H1 (cell line): ENCODE measurements at regions not wholly inside any gene's neighbourhood (a gene's known extent, or its start where the extent isn't known, plus 50 kb on each side); places are given as distances from the start of the nearest gene placed in this dataset.

Experiments used
- CTCF ChIA-PET: fragments of 300-600 bp; sonication (Branson Sonifier 250); formaldehyde crosslinking; loops from one replicate; lab custom pipeline; 2021; ENCODE audit not compliant: partially characterized antibody; lab: Charles Lee
- POLR2A ChIA-PET: fragments of 300-600 bp; sonication (Branson Sonifier 250); formaldehyde crosslinking; loops from one replicate; lab custom pipeline; 2021; ENCODE audit warnings: inconsistent platforms; ENCODE audit not compliant: partially characterized antibody; lab: Charles Lee
- DNase-seq, 2 experiments: peaks; one replicate each; pipeline versions ENCODE4 v3.0.0 to v3.0.0-alpha.2; 2010 to 2022; ENCODE audit warnings: low spot score in 2 of 2, low read depth in 1 of 2, mixed read lengths in 1 of 2
- FAIRE-seq: peaks from 2 replicates; lab custom pipeline; 2011; peaks lifted over from hg19 to GRCh38; lab: Jason Lieb, UNC
- H2AFZ ChIP-seq: 2 replicates; pipeline ENCODE4 v1.8.1; 2012; ENCODE audit warnings: low read length, inconsistent platforms
- H2AK5ac ChIP-seq: 2 replicates; pipeline ENCODE4 v1.6.1; 2013; ENCODE audit warnings: low read depth, low read length
- H2BK120ac ChIP-seq: replicated peaks from 2 replicates; pipeline ENCODE3; 2013; ENCODE audit warnings: low read depth, low read length, inconsistent platforms
- H2BK12ac ChIP-seq: 2 replicates; pipeline ENCODE4 v1.6.1; 2013; ENCODE audit warnings: low read depth, low read length
- H2BK15ac ChIP-seq: 2 replicates; pipeline ENCODE4 v1.6.1; 2013; ENCODE audit warnings: low read length
- H2BK20ac ChIP-seq: 2 replicates; pipeline ENCODE4 v1.6.1; 2013; ENCODE audit warnings: low read length
- H2BK5ac ChIP-seq: 2 replicates; pipeline ENCODE4 v1.6.1; 2013; ENCODE audit warnings: low read depth, low read length
- H3K14ac ChIP-seq: 2 replicates; pipeline ENCODE4 v1.6.1; 2013; ENCODE audit warnings: inconsistent platforms; ENCODE audit not compliant: insufficient read length
- H3K18ac ChIP-seq: 2 replicates; pipeline ENCODE4 v1.6.1; 2013; ENCODE audit warnings: low read length; ENCODE audit errors: extremely low read depth
- H3K23ac ChIP-seq: 2 replicates; pipeline ENCODE4 v1.6.1; 2013; ENCODE audit warnings: inconsistent platforms; ENCODE audit not compliant: insufficient read length
- H3K23me2 ChIP-seq: 2 replicates; pipeline ENCODE4 v1.6.1; 2013; ENCODE audit warnings: low read depth, low read length
- H3K27ac ChIP-seq: 2 replicates; pipeline ENCODE4 v1.6.1; 2011; ENCODE audit warnings: low read depth, low read length, inconsistent platforms
- H3K27me3 ChIP-seq, 4 experiments: replicated peaks in 1 of 4; 1 replicate in 1 of 4; 2 replicates in 3 of 4; pipeline versions ENCODE4 v1.6.1 to v1.8.1; 2011 to 2013; ENCODE audit warnings: low read length in 3 of 4, mild to moderate bottlenecking in 3 of 4, inconsistent platforms in 2 of 4, mixed read lengths in 2 of 4, moderate library complexity in 1 of 4; ENCODE audit not compliant: control insufficient read depth in 3 of 4, insufficient read depth in 3 of 4; ENCODE audit errors: extremely low read depth in 1 of 4
- H3K36me3 ChIP-seq, 4 experiments: 2 replicates each; pipeline versions ENCODE4 v1.6.1 to v1.8.1; 2011 to 2013; ENCODE audit warnings: mild to moderate bottlenecking in 4 of 4, low read length in 3 of 4, moderate library complexity in 2 of 4, control low read depth in 1 of 4, inconsistent platforms in 1 of 4; ENCODE audit not compliant: insufficient read depth in 4 of 4, control insufficient read depth in 2 of 4
- H3K4ac ChIP-seq: replicated peaks from 2 replicates; pipeline ENCODE3; 2013; ENCODE audit warnings: low read length, low read depth, mixed read lengths, inconsistent platforms; ENCODE audit not compliant: insufficient read length
- H3K4me1 ChIP-seq, 4 experiments: replicated peaks in 1 of 4; 1 replicate in 1 of 4; 2 replicates in 3 of 4; pipeline versions ENCODE4 v1.6.1 to v1.8.1; 2011 to 2013; ENCODE audit warnings: low read length in 3 of 4, inconsistent platforms in 2 of 4, mixed read lengths in 1 of 4; ENCODE audit not compliant: insufficient read depth in 4 of 4, control insufficient read depth in 3 of 4
- H3K4me2 ChIP-seq, 2 experiments: 2 replicates each; pipeline versions ENCODE4 v1.6.1 to v1.8.1; 2011 to 2013; ENCODE audit warnings: low read depth in 2 of 2, low read length in 2 of 2, control low read depth in 1 of 2, inconsistent platforms in 1 of 2, mild to moderate bottlenecking in 1 of 2; ENCODE audit not compliant: insufficient read depth in 1 of 2
- H3K4me3 ChIP-seq, 4 experiments: fragments of 200-600, 300-600 bp in 1 of 4; sonication (generic), shearing (Covaris generic), sonication (Bioruptor Twin) in 1 of 4; 2 replicates each; pipeline versions ENCODE4 v1.5.1 to v1.8.1; 2011 to 2016; ENCODE audit warnings: low read length in 4 of 4, low read depth in 3 of 4, control low read depth in 2 of 4, inconsistent platforms in 2 of 4, mild to moderate bottlenecking in 2 of 4, mixed read lengths in 1 of 4, moderate library complexity in 1 of 4; ENCODE audit not compliant: insufficient read depth in 2 of 4; ENCODE audit errors: extremely low read depth in 1 of 4
- H3K56ac ChIP-seq: replicated peaks from 2 replicates; pipeline ENCODE3; 2013; ENCODE audit warnings: low read depth, mild to moderate bottlenecking, mixed read lengths, low read length, inconsistent platforms; ENCODE audit not compliant: insufficient read length
- H3K79me1 ChIP-seq: 2 replicates; pipeline ENCODE4 v1.6.1; 2013; ENCODE audit warnings: low read depth, low read length, control low read depth
- H3K79me2 ChIP-seq, 2 experiments: 2 replicates each; pipeline versions ENCODE4 v1.6.1 to v1.8.1; 2012 to 2013; ENCODE audit warnings: low read length in 2 of 2, mild to moderate bottlenecking in 2 of 2, inconsistent platforms in 1 of 2; ENCODE audit not compliant: insufficient read depth in 2 of 2, control insufficient read depth in 1 of 2
- H3K9ac ChIP-seq, 4 experiments: replicated peaks in 1 of 4; 1 replicate in 1 of 4; 2 replicates in 3 of 4; pipeline versions ENCODE4 v1.6.1 to v1.8.1; 2011 to 2013; ENCODE audit warnings: low read depth in 3 of 4, low read length in 3 of 4, control low read depth in 2 of 4, mild to moderate bottlenecking in 2 of 4, moderate library complexity in 2 of 4, inconsistent platforms in 1 of 4; ENCODE audit errors: extremely low read depth in 1 of 4
- H3K9me3 ChIP-seq, 2 experiments: 2 replicates each; pipeline versions ENCODE4 v1.6.1 to v1.8.1; 2012 to 2013; ENCODE audit warnings: mild to moderate bottlenecking in 2 of 2, moderate library complexity in 2 of 2, control low read depth in 1 of 2, inconsistent platforms in 1 of 2, low read depth in 1 of 2, low read length in 1 of 2, mixed read lengths in 1 of 2; ENCODE audit not compliant: insufficient read depth in 2 of 2
- H4K20me1 ChIP-seq, 2 experiments: replicated peaks in 1 of 2; 2 replicates each; pipeline versions ENCODE3 to v1.8.1; 2011 to 2013; ENCODE audit warnings: inconsistent platforms in 2 of 2, low read length in 2 of 2, mild to moderate bottlenecking in 1 of 2; ENCODE audit not compliant: insufficient read depth in 2 of 2, control insufficient read depth in 1 of 2
- H4K5ac ChIP-seq: 2 replicates; pipeline ENCODE4 v1.6.1; 2013; ENCODE audit warnings: low read length, low read depth, mixed read lengths, inconsistent platforms; ENCODE audit not compliant: insufficient read length
- H4K8ac ChIP-seq: 2 replicates; pipeline ENCODE4 v1.8.0; 2013; ENCODE audit warnings: mild to moderate bottlenecking, moderate library complexity, low read length, inconsistent platforms; ENCODE audit not compliant: insufficient read depth; ENCODE audit errors: extremely low read depth
- H4K91ac ChIP-seq: replicated peaks from 2 replicates; pipeline ENCODE3; 2013; ENCODE audit warnings: low read length, mixed read lengths, inconsistent platforms; ENCODE audit not compliant: insufficient read length
- BACH1 ChIP-seq: IDR thresholded peaks from 2 replicates; pipeline ENCODE4 v1.6.1; 2012; ENCODE audit warnings: low read length, improper control_type of control experiment
- CEBPB ChIP-seq: IDR thresholded peaks from 2 replicates; pipeline ENCODE4 v1.6.1; 2012; ENCODE audit warnings: low read depth, low read length
- CHD1 ChIP-seq: IDR thresholded peaks from 2 replicates; pipeline ENCODE4 v1.6.1; 2012; ENCODE audit warnings: low read depth, low read length, improper control_type of control experiment
- FOSL1 ChIP-seq: IDR thresholded peaks from 2 replicates; pipeline ENCODE4 v1.6.1; 2011; ENCODE audit warnings: mild to moderate bottlenecking, low read depth, low read length, moderate library complexity; ENCODE audit not compliant: insufficient read depth
- HDAC6 ChIP-seq: IDR thresholded peaks from one replicate; pipeline ENCODE4 v1.7.1; 2012; ENCODE audit warnings: low read depth, mild to moderate bottlenecking, inconsistent platforms, low read length, moderate library complexity
- JUN ChIP-seq: IDR thresholded peaks from 2 replicates; pipeline ENCODE4 v1.6.1; 2011; ENCODE audit warnings: low read depth, mild to moderate bottlenecking, improper control_type of control experiment, low read length
- KDM1A ChIP-seq: fragments of 200-600, 300-600 bp; sonication (generic); IDR thresholded peaks from 2 replicates; pipeline ENCODE4 v1.7.1; 2016; ENCODE audit warnings: mild to moderate bottlenecking, low read length, borderline replicate concordance
- KDM4A ChIP-seq: IDR thresholded peaks from one replicate; pipeline ENCODE4 v1.7.1; 2012; ENCODE audit warnings: low read depth, mild to moderate bottlenecking, moderate library complexity, low read length, inconsistent platforms; ENCODE audit not compliant: severe bottlenecking
- KDM5A ChIP-seq: fragments of 200-600 bp; IDR thresholded peaks from 2 replicates; pipeline ENCODE4 v1.7.1; 2012; ENCODE audit warnings: mild to moderate bottlenecking, low read length, inconsistent platforms, mixed read lengths
- NRF1 ChIP-seq: IDR thresholded peaks from 2 replicates; pipeline ENCODE4 v1.6.1; 2011; ENCODE audit warnings: mild to moderate bottlenecking, low read depth, low read length, improper control_type of control experiment
- SAP30 ChIP-seq: fragments of 300-600 bp; sonication (generic); IDR thresholded peaks from 2 replicates; pipeline ENCODE4 v1.7.1; 2012; ENCODE audit warnings: low read length, moderate library complexity, mild to moderate bottlenecking, inconsistent platforms; ENCODE audit not compliant: insufficient read depth, insufficient replicate concordance
- SP2 ChIP-seq: IDR thresholded peaks from 2 replicates; pipeline ENCODE4 v1.6.1; 2012; ENCODE audit warnings: mild to moderate bottlenecking, low read length, inconsistent platforms
- SP4 ChIP-seq: IDR thresholded peaks from 2 replicates; pipeline ENCODE4 v1.6.1; 2012; ENCODE audit warnings: low read length, inconsistent platforms
- TBP ChIP-seq: IDR thresholded peaks from 2 replicates; pipeline ENCODE4 v1.6.1; 2011; ENCODE audit warnings: low read depth, low read length, improper control_type of control experiment
- WGBS, 2 experiments: shearing (Covaris generic) in 1 of 2; methylation state at CpG; one replicate each; pipeline versions ENCODE4 v1.1.6 to v1.1.7; 2013 to 2015; ENCODE audit warnings: low lambda C conversion rate in 2 of 2, mixed read lengths in 2 of 2, inconsistent platforms in 1 of 2, low coverage in 1 of 2, missing lambda C conversion rate in 1 of 2; ENCODE audit not compliant: insufficient replicate concordance in 2 of 2, insufficient coverage in 1 of 2, insufficient read length in 1 of 2; ENCODE audit errors: extremely low coverage in 1 of 2, missing lambda C conversion rate in 1 of 2; 5-methylcytosine and 5-hydroxymethylcytosine counted together

- no peak overlapping the region for H2BK15ac ChIP-seq
- no peak overlapping the region for H2BK12ac ChIP-seq
- no peak overlapping the region for H4K5ac ChIP-seq
- H4K20me1 ChIP-seq = no peaks in the 10 kb centered on the region
- no peak overlapping the region for H4K8ac ChIP-seq
- no peak overlapping the region for H2BK5ac ChIP-seq
- no peaks in the 10 kb centered on the region for H3K4me1 ChIP-seq
- no peaks in the 10 kb centered on the region for H3K79me1 ChIP-seq
- H3K9ac ChIP-seq = no peak overlapping the region
- no peaks in the 10 kb centered on the region for H3K9me3 ChIP-seq
- H3K4me2 ChIP-seq = no peak overlapping the region
- H4K91ac ChIP-seq = no peak overlapping the region
- ChIA-PET POLR2A (no interaction called here), CTCF (interaction anchor here (0.6 to 2.1 kb wide), 5 partner anchors 8 to 66 kb away, joined by 3 to 10 read pairs (median 4); no protein-coding TSS in a partner anchor)
- no peak overlapping the region for H2BK20ac ChIP-seq
- no peaks in the 10 kb centered on the region for H3K79me2 ChIP-seq
- H2AFZ ChIP-seq = 0 out of 2 replicates have a peak overlapping the region, but pooled peaks have one; percentile 45
- DNase-seq (no peak), FAIRE-seq (no peak)
- H3K27me3 ChIP-seq = no peaks in the 10 kb centered on the region
- H3K23ac ChIP-seq = no peak overlapping the region
- H3K4ac ChIP-seq = no peak overlapping the region
- no peak overlapping the region for H3K14ac ChIP-seq
- H3K23me2 ChIP-seq = no peaks in the 10 kb centered on the region
- H2AK5ac ChIP-seq = no peak overlapping the region
- H3K27ac ChIP-seq = no peak overlapping the region
- no peaks in the 10 kb centered on the region for H3K36me3 ChIP-seq
- no peak overlapping the region for H3K18ac ChIP-seq
- whole genome bisulfite sequencing, 2 experiments = 79% methylated on average over 7 of the region's 7 CpGs; no CpG with 5 or more reads in 1 of the 2 experiments
- no peak overlapping the region for H3K56ac ChIP-seq
- no peak overlapping the region for H2BK120ac ChIP-seq
- H3K4me3 ChIP-seq = no peak overlapping the region
- TF ChIP-seq NRF1 = no peak
- no peak for TF ChIP-seq CEBPB
- no peak for TF ChIP-seq BACH1
- no peak for TF ChIP-seq KDM5A
- no peak for TF ChIP-seq SP4
- TF ChIP-seq JUN = no peak
- TF ChIP-seq SAP30 = no peak
- TF ChIP-seq TBP = no peak
- no peak for TF ChIP-seq SP2
- TF ChIP-seq FOSL1 = no peak
- no peak for TF ChIP-seq CHD1
- no peak for TF ChIP-seq KDM4A
- TF ChIP-seq HDAC6 = no peak
- TF ChIP-seq KDM1A = no peak
These were observed 97.6 kb upstream of the HTR2A start for GRCh38 chr13:46994492-46994891.
